Embryonic facial prominence (tissue), 1 donor: ENCODE measurements at regions not wholly inside any gene's neighbourhood (a gene's known extent, or its start where the extent isn't known, plus 50 kb on each side); places are given as distances from the start of the nearest gene placed in this dataset.
A peak's percentile ranks its signal among the peaks of the same experiment; 100 is the strongest.

Experiments
- DNase-seq: peaks from one replicate; pipeline ENCODE4 v3.0.0-alpha.2; 2016; ENCODE audit errors: extremely low spot score

- DNase-seq, result no peak
These were observed 642.1 kb upstream of the ARGLU1 start for GRCh38 chr13:107209824-107210722.

GRCh38 chr13:107208889-107209288 lies 641.0 kb upstream of the ARGLU1 start:
- no peak for DNase-seq

- peak; percentile 39 for DNase-seq
These were observed 637.6 kb upstream of the ARGLU1 start for GRCh38 chr13:107205318-107206104.

- no peak for DNase-seq
These were observed 635.4 kb upstream of the ARGLU1 start for GRCh38 chr13:107203146-107203847.

GRCh38 chr13:107202371-107203023 lies 634.6 kb upstream of the ARGLU1 start:
- DNase-seq, result no peak

GRCh38 chr13:107200491-107200890 lies 632.6 kb upstream of the ARGLU1 start:
- DNase-seq, result no peak

- no peak for DNase-seq
These were observed 624.4 kb upstream of the ARGLU1 start for GRCh38 chr13:107192289-107192688.

- DNase-seq, result no peak
These were observed 622.1 kb upstream of the ARGLU1 start for GRCh38 chr13:107190065-107190464.

GRCh38 chr13:107185889-107186288 lies 618.0 kb upstream of the ARGLU1 start:
- no peak for DNase-seq

- DNase-seq, result no peak
These were observed 602.5 kb upstream of the ARGLU1 start for GRCh38 chr13:107170270-107170931.

- DNase-seq, result no peak
These were observed 589.3 kb upstream of the ARGLU1 start for GRCh38 chr13:107157271-107157670.

GRCh38 chr13:107144432-107144831 lies 576.5 kb upstream of the ARGLU1 start:
- no peak for DNase-seq

GRCh38 chr13:107141767-107142166 lies 573.8 kb upstream of the ARGLU1 start:
- no peak for DNase-seq

- DNase-seq, result no peak
These were observed 571.1 kb upstream of the ARGLU1 start for GRCh38 chr13:107139006-107139405.

- DNase-seq, result no peak
These were observed 570.5 kb upstream of the ARGLU1 start for GRCh38 chr13:107138486-107138885.

GRCh38 chr13:107133950-107134349 lies 566.0 kb upstream of the ARGLU1 start:
- DNase-seq, result no peak

- no peak for DNase-seq
These were observed 562.6 kb upstream of the ARGLU1 start for GRCh38 chr13:107130566-107130965.

- no peak for DNase-seq
These were observed 556.8 kb upstream of the ARGLU1 start for GRCh38 chr13:107124730-107125129.

- DNase-seq, result no peak
These were observed 556.3 kb upstream of the ARGLU1 start for GRCh38 chr13:107124129-107124718.

GRCh38 chr13:107121793-107122192 lies 553.9 kb upstream of the ARGLU1 start:
- no peak for DNase-seq
